ENCODE measurements at regions not wholly inside any gene's neighbourhood (a gene's known extent, or its start where the extent isn't known, plus 50 kb on each side); places are given as distances from the start of the nearest gene placed in this dataset.

GRCh38 chr10:125575843-125576242 lies 107.1 kb downstream of the TEX36 start:
- intact Hi-C loops (cut with DNase I), result no loop called here
- Histone ChIP-seq H3K27me3 (no peaks in the 10 kb centered on the region), H3K36me3 (replicated peaks in 1 of 2; ENCODE audit: insufficient read depth in 1 of 2, low read depth in 2 of 2) (no peaks in the 10 kb centered on the region), H3K27ac (no peak overlapping the region), H3K4me3 (no peak overlapping the region), H3K9me3 (peaks cover 0 to 6% (median 0%) of the 10 kb centered on the region in 3 donors), H3K4me1 (no peaks in the 10 kb centered on the region)
- 60 to 73% methylated on average over 4 of the region's 4 CpGs for WGBS, 2 donors
- ATAC-seq (no peak), DNase-seq (no peak)
- TF ChIP-seq CTCF (IDR thresholded peaks at IDR 0.05) (no peak), POLR2A (IDR thresholded peaks at IDR 0.05) (no peak)

GRCh38 chr10:125568156-125568555 lies 114.8 kb downstream of the TEX36 start:
- no peaks in the 10 kb centered on the region for H3K27me3 ChIP-seq
- TF ChIP-seq POLR2A (IDR thresholded peaks at IDR 0.05), result no peak
- TF ChIP-seq CTCF (IDR thresholded peaks at IDR 0.05), result no peak
- H3K27ac ChIP-seq, result no peak overlapping the region
- H3K4me1 ChIP-seq, result peaks cover 8% of the 10 kb centered on the region
- WGBS, 2 donors, result 92 to 96% methylated on average over 3 to 4 of the region's 4 CpGs
- no peak overlapping the region for H3K4me3 ChIP-seq
- intact Hi-C loops (cut with DNase I), result no loop called here
- DNase-seq (no peak), ATAC-seq (no peak)
- no peaks in the 10 kb centered on the region for H3K36me3 ChIP-seq (replicated peaks in 1 of 2; ENCODE audit: insufficient read depth in 1 of 2, low read depth in 2 of 2)
- no peaks in the 10 kb centered on the region for H3K9me3 ChIP-seq

GRCh38 chr10:125567529-125567928 lies 115.4 kb downstream of the TEX36 start:
- intact Hi-C loops (cut with DNase I), result no loop called here
- Histone ChIP-seq H3K27me3 (no peaks in the 10 kb centered on the region), H3K4me1 (peaks cover 8% of the 10 kb centered on the region), H3K36me3 (replicated peaks in 1 of 2; ENCODE audit: insufficient read depth in 1 of 2, low read depth in 2 of 2) (no peaks in the 10 kb centered on the region), H3K9me3 (no peaks in the 10 kb centered on the region), H3K27ac (no peak overlapping the region), H3K4me3 (no peak overlapping the region)
- TF ChIP-seq CTCF (IDR thresholded peaks at IDR 0.05) (no peak), POLR2A (IDR thresholded peaks at IDR 0.05) (no peak)
- DNase-seq (no peak), ATAC-seq (no peak)
- 85 to 88% methylated on average over 6 of the region's 6 CpGs for WGBS, 2 donors

GRCh38 chr10:125565046-125565445 lies 117.9 kb downstream of the TEX36 start:
- Histone ChIP-seq H3K4me1 (peaks cover 8% of the 10 kb centered on the region), H3K27me3 (no peaks in the 10 kb centered on the region), H3K27ac (no peak overlapping the region), H3K9me3 (no peaks in the 10 kb centered on the region), H3K36me3 (replicated peaks in 1 of 2; ENCODE audit: insufficient read depth in 1 of 2, low read depth in 2 of 2) (no peaks in the 10 kb centered on the region), H3K4me3 (no peak overlapping the region)
- WGBS, 2 donors, result 61 to 62% methylated on average over 6 of the region's 6 CpGs
- intact Hi-C loops (cut with DNase I), result no loop called here
- no peak for DNase-seq
- no peak for TF ChIP-seq POLR2A (IDR thresholded peaks at IDR 0.05)
- no peak for TF ChIP-seq CTCF (IDR thresholded peaks at IDR 0.05)
- ATAC-seq, result no peak

GRCh38 chr10:125564570-125564969 lies 118.4 kb downstream of the TEX36 start:
- H3K27ac ChIP-seq, result no peak overlapping the region
- ATAC-seq, result no peak
- H3K27me3 ChIP-seq, result no peaks in the 10 kb centered on the region
- DNase-seq, result no peak
- 85 to 92% methylated on average over 3 of the region's 3 CpGs for WGBS, 2 donors
- H3K9me3 ChIP-seq, result no peaks in the 10 kb centered on the region
- intact Hi-C loops (cut with DNase I), result no loop called here
- H3K4me3 ChIP-seq, result no peak overlapping the region
- peaks cover 5% of the 10 kb centered on the region for H3K4me1 ChIP-seq
- no peaks in the 10 kb centered on the region for H3K36me3 ChIP-seq (replicated peaks in 1 of 2; ENCODE audit: insufficient read depth in 1 of 2, low read depth in 2 of 2)
- TF ChIP-seq POLR2A (IDR thresholded peaks at IDR 0.05), result no peak
- TF ChIP-seq CTCF (IDR thresholded peaks at IDR 0.05), result no peak
